Suprapubic skin (tissue), 4 donors: ENCODE measurements at regions not wholly inside any gene's neighbourhood (a gene's known extent, or its start where the extent isn't known, plus 50 kb on each side); places are given as distances from the start of the nearest gene placed in this dataset.

ENCODE experiments used
- DNase-seq, 2 donors: peaks; one replicate each; pipeline ENCODE4 v3.0.0-alpha.2; 2019; ENCODE audit warnings: low spot score in 2 of 2
- H3K27ac ChIP-seq: fragments of 200-600 bp; sonication (generic); one replicate; pipeline ENCODE4 v1.5.1; 2019
- H3K27me3 ChIP-seq: fragments of 200-600 bp; sonication (generic); one replicate; pipeline ENCODE4 v1.5.1; 2019
- H3K36me3 ChIP-seq: fragments of 200-600 bp; sonication (generic); one replicate; pipeline ENCODE4 v1.5.1; 2019
- H3K4me1 ChIP-seq: fragments of 200-600 bp; sonication (generic); one replicate; pipeline ENCODE4 v1.5.1; 2019
- H3K4me3 ChIP-seq: fragments of 200-600 bp; sonication (generic); one replicate; pipeline ENCODE4 v1.5.1; 2019; ENCODE audit warnings: mild to moderate bottlenecking
- H3K9me3 ChIP-seq: fragments of 200-600 bp; sonication (generic); one replicate; pipeline ENCODE4 v1.5.1; 2019
- CTCF ChIP-seq, 2 donors: fragments of 200-600 bp in 1 of 2; fragments of 450-650 bp in 1 of 2; sonication (generic) in 1 of 2; IDR thresholded peaks; one replicate each; pipeline ENCODE4 v1.5.1; 2016 to 2019; ENCODE audit warnings: antibody characterized with exemption in 2 of 2, mild to moderate bottlenecking in 1 of 2, moderate library complexity in 1 of 2
- EP300 ChIP-seq: sonication (generic); formaldehyde crosslinking; IDR thresholded peaks from one replicate; pipeline ENCODE4 v1.6.1; 2017; ENCODE audit warnings: antibody characterized with exemption
- POLR2A ChIP-seq, 2 donors: fragments of 450-650 bp; IDR thresholded peaks; one replicate each; pipeline ENCODE4 v1.6.1; 2017; ENCODE audit warnings: antibody characterized with exemption in 2 of 2, mild to moderate bottlenecking in 2 of 2, moderate library complexity in 2 of 2
- POLR2AphosphoS5 ChIP-seq, 3 donors: sonication (generic); formaldehyde crosslinking; IDR thresholded peaks; one replicate each; pipeline ENCODE4 v1.6.1; 2017; ENCODE audit warnings: antibody characterized with exemption in 3 of 3
- WGBS: methylation state at CpG from one replicate; pipeline ENCODE4 v1.1.5; 2018; 5-methylcytosine and 5-hydroxymethylcytosine counted together

- Histone ChIP-seq H3K4me3 (no peak overlapping the region), H3K36me3 (no peaks in the 10 kb centered on the region), H3K9me3 (peaks cover 4% of the 10 kb centered on the region), H3K4me1 (peaks cover 26% of the 10 kb centered on the region), H3K27me3 (no peaks in the 10 kb centered on the region), H3K27ac (no peak overlapping the region)
- TF ChIP-seq CTCF (IDR thresholded peaks at IDR 0.05) (no peak), EP300 (no peak), POLR2A (IDR thresholded peaks at IDR 0.05) (no peak), POLR2AphosphoS5 (IDR thresholded peaks at IDR 0.05) (no peak)
- no peak for DNase-seq
- WGBS: 41% methylated on average over 4 of the region's 4 CpGs
Observed at GRCh38 chr3:16084887-16085286, 89.6 kb upstream of the GALNT15 start.

- 25% methylated on average over 4 of the region's 4 CpGs for WGBS
Observed at GRCh38 chr3:16085410-16085809, 89.1 kb upstream of the GALNT15 start.

GRCh38 chr3:16085884-16086608 is 88.4 kb upstream of the GALNT15 start:
- H3K9me3 ChIP-seq: peaks cover 4% of the 10 kb centered on the region
- DNase-seq: no peak
- H3K27me3 ChIP-seq: no peaks in the 10 kb centered on the region
- H3K4me1 ChIP-seq: peaks cover 32% of the 10 kb centered on the region
- TF ChIP-seq POLR2A (IDR thresholded peaks at IDR 0.05) (no peak), CTCF (IDR thresholded peaks at IDR 0.05) (no peak), EP300 (no peak), POLR2AphosphoS5 (IDR thresholded peaks at IDR 0.05) (no peak)
- H3K36me3 ChIP-seq: no peaks in the 10 kb centered on the region
- no peak overlapping the region for H3K4me3 ChIP-seq
- 61% methylated on average over 13 of the region's 13 CpGs for WGBS
- H3K27ac ChIP-seq: no peak overlapping the region

More at GRCh38 chr3:16085410-16085809, 89.1 kb upstream of the GALNT15 start:
- Histone ChIP-seq H3K4me3 (no peak overlapping the region), H3K4me1 (peaks cover 31% of the 10 kb centered on the region), H3K36me3 (no peaks in the 10 kb centered on the region), H3K9me3 (peaks cover 4% of the 10 kb centered on the region), H3K27ac (no peak overlapping the region), H3K27me3 (no peaks in the 10 kb centered on the region)
- no peak for TF ChIP-seq POLR2AphosphoS5 (IDR thresholded peaks at IDR 0.05)
- no peak for TF ChIP-seq POLR2A (IDR thresholded peaks at IDR 0.05)
- no peak for DNase-seq

- no peak for TF ChIP-seq CTCF (IDR thresholded peaks at IDR 0.05)
- no peak for TF ChIP-seq POLR2AphosphoS5 (IDR thresholded peaks at IDR 0.05)
- no peak for TF ChIP-seq POLR2A (IDR thresholded peaks at IDR 0.05)
- no peak for TF ChIP-seq EP300
- H3K36me3 ChIP-seq: no peaks in the 10 kb centered on the region
- no peak overlapping the region for H3K4me3 ChIP-seq
- peaks cover 32% of the 10 kb centered on the region for H3K4me1 ChIP-seq
- no peak overlapping the region for H3K27ac ChIP-seq
- peaks cover 4% of the 10 kb centered on the region for H3K9me3 ChIP-seq
- DNase-seq: no peak
- H3K27me3 ChIP-seq: no peaks in the 10 kb centered on the region
- WGBS: 56% methylated on average over 1 of the region's 1 CpG
Observed at GRCh38 chr3:16086690-16087089, 87.8 kb upstream of the GALNT15 start.

- DNase-seq: no peak
- H3K27me3 ChIP-seq: no peaks in the 10 kb centered on the region
- H3K9me3 ChIP-seq: no peaks in the 10 kb centered on the region
- TF ChIP-seq POLR2AphosphoS5 (IDR thresholded peaks at IDR 0.05) (no peak), EP300 (no peak), CTCF (IDR thresholded peaks at IDR 0.05) (no peak)
- H3K27ac ChIP-seq: no peak overlapping the region
- WGBS: 55% methylated on average over 1 of the region's 1 CpG
- H3K36me3 ChIP-seq: no peaks in the 10 kb centered on the region
- H3K4me1 ChIP-seq: peaks cover 32% of the 10 kb centered on the region
- H3K4me3 ChIP-seq: no peak overlapping the region
Observed at GRCh38 chr3:16088496-16088895, 86.0 kb upstream of the GALNT15 start.

GRCh38 chr3:16089521-16089920 is 85.0 kb upstream of the GALNT15 start:
- DNase-seq: no peak
- TF ChIP-seq CTCF (IDR thresholded peaks at IDR 0.05) (no peak), POLR2AphosphoS5 (IDR thresholded peaks at IDR 0.05) (no peak)
- no peaks in the 10 kb centered on the region for H3K9me3 ChIP-seq
- 97% methylated on average over 1 of the region's 1 CpG for WGBS
- H3K4me1 ChIP-seq: peaks cover 32% of the 10 kb centered on the region
- no peak overlapping the region for H3K27ac ChIP-seq
- no peak overlapping the region for H3K4me3 ChIP-seq
- H3K27me3 ChIP-seq: no peaks in the 10 kb centered on the region
- H3K36me3 ChIP-seq: no peaks in the 10 kb centered on the region
